ENCODE measurements at regions not wholly inside any gene's neighbourhood (a gene's known extent, or its start where the extent isn't known, plus 50 kb on each side); places are given as distances from the start of the nearest gene placed in this dataset.

- Histone ChIP-seq H2BK120ac (ENCODE audit: low read depth, low read length) (no peak overlapping the region), H3K4me2 (ENCODE audit: low read length) (no peak overlapping the region), H4K5ac (ENCODE audit: low read length) (no peak overlapping the region), H3K9ac (ENCODE audit: low read length) (no peak overlapping the region), H3K23ac (ENCODE audit: low read length) (no peak overlapping the region), H2AK5ac (ENCODE audit: low read length) (no peak overlapping the region), H3K27ac (ENCODE audit: low read depth, low read length) (no peak overlapping the region), H3K18ac (ENCODE audit: low read length) (no peak overlapping the region), H3K56ac (ENCODE audit: low read length) (no peak overlapping the region), H4K8ac (ENCODE audit: low read depth, low read length) (no peak overlapping the region), H3K36me3 (ENCODE audit: control insufficient read depth, insufficient read depth, low read length) (no peaks in the 10 kb centered on the region), H2BK15ac (replicated peaks; ENCODE audit: low read depth) (no peak overlapping the region), H3K79me2 (ENCODE audit: control insufficient read depth, insufficient read depth, low read length) (no peaks in the 10 kb centered on the region), H3K4me1 (ENCODE audit: control insufficient read depth, low read depth, low read length) (peaks cover 4% of the 10 kb centered on the region), H3K27me3 (ENCODE audit: insufficient read depth, low read length, poor library complexity) (no peaks in the 10 kb centered on the region), H3K4ac (ENCODE audit: low read depth, low read length) (no peak overlapping the region), H3K79me1 (ENCODE audit: low read length) (no peaks in the 10 kb centered on the region), H3K4me3 (ENCODE audit: low read length) (no peak overlapping the region), H2BK5ac (ENCODE audit: low read length) (no peak overlapping the region)
- no peak for DNase-seq
- no CpG with 5 or more reads among the region's 6 CpGs for WGBS (ENCODE audit: extremely low coverage, insufficient coverage, low lambda C conversion rate)
Observed at GRCh38 chr16:14351647-14352046, 278.4 kb downstream of the PARN start.

GRCh38 chr16:14350626-14351025 lies 279.4 kb downstream of the PARN start:
- Histone ChIP-seq H3K4me3 (ENCODE audit: low read length) (no peak overlapping the region), H4K5ac (ENCODE audit: low read length) (no peak overlapping the region), H2BK120ac (ENCODE audit: low read depth, low read length) (no peak overlapping the region), H2AK5ac (ENCODE audit: low read length) (no peak overlapping the region), H3K79me2 (ENCODE audit: control insufficient read depth, insufficient read depth, low read length) (no peaks in the 10 kb centered on the region), H3K36me3 (ENCODE audit: control insufficient read depth, insufficient read depth, low read length) (no peaks in the 10 kb centered on the region), H3K4me1 (ENCODE audit: control insufficient read depth, low read depth, low read length) (peaks cover 4% of the 10 kb centered on the region), H3K4ac (ENCODE audit: low read depth, low read length) (no peak overlapping the region), H2BK15ac (replicated peaks; ENCODE audit: low read depth) (no peak overlapping the region), H3K79me1 (ENCODE audit: low read length) (no peaks in the 10 kb centered on the region), H4K8ac (ENCODE audit: low read depth, low read length) (no peak overlapping the region), H3K27me3 (ENCODE audit: insufficient read depth, low read length, poor library complexity) (no peaks in the 10 kb centered on the region), H3K9ac (ENCODE audit: low read length) (no peak overlapping the region), H3K56ac (ENCODE audit: low read length) (no peak overlapping the region), H3K18ac (ENCODE audit: low read length) (no peak overlapping the region), H3K4me2 (ENCODE audit: low read length) (no peak overlapping the region), H3K23ac (ENCODE audit: low read length) (no peak overlapping the region), H3K27ac (ENCODE audit: low read depth, low read length) (no peak overlapping the region), H2BK5ac (ENCODE audit: low read length) (no peak overlapping the region)
- no CpG with 5 or more reads among the region's 8 CpGs for WGBS (ENCODE audit: extremely low coverage, insufficient coverage, low lambda C conversion rate)
- no peak for DNase-seq

- H3K18ac ChIP-seq (ENCODE audit: low read length), result no peak overlapping the region
- peaks cover 4% of the 10 kb centered on the region for H3K4me1 ChIP-seq (ENCODE audit: control insufficient read depth, low read depth, low read length)
- no peak overlapping the region for H2BK5ac ChIP-seq (ENCODE audit: low read length)
- no peak overlapping the region for H3K23ac ChIP-seq (ENCODE audit: low read length)
- no peaks in the 10 kb centered on the region for H3K79me2 ChIP-seq (ENCODE audit: control insufficient read depth, insufficient read depth, low read length)
- no peak overlapping the region for H3K4ac ChIP-seq (ENCODE audit: low read depth, low read length)
- no peak overlapping the region for H3K9ac ChIP-seq (ENCODE audit: low read length)
- no peaks in the 10 kb centered on the region for H3K36me3 ChIP-seq (ENCODE audit: control insufficient read depth, insufficient read depth, low read length)
- no CpG with 5 or more reads among the region's 8 CpGs for WGBS (ENCODE audit: extremely low coverage, insufficient coverage, low lambda C conversion rate)
- no peak overlapping the region for H3K4me2 ChIP-seq (ENCODE audit: low read length)
- no peak overlapping the region for H3K27ac ChIP-seq (ENCODE audit: low read depth, low read length)
- H3K4me3 ChIP-seq (ENCODE audit: low read length), result no peak overlapping the region
- H2AK5ac ChIP-seq (ENCODE audit: low read length), result no peak overlapping the region
- no peak for DNase-seq
- H2BK120ac ChIP-seq (ENCODE audit: low read depth, low read length), result no peak overlapping the region
- H3K79me1 ChIP-seq (ENCODE audit: low read length), result no peaks in the 10 kb centered on the region
- no peak overlapping the region for H2BK15ac ChIP-seq (replicated peaks; ENCODE audit: low read depth)
- H3K56ac ChIP-seq (ENCODE audit: low read length), result peak overlapping the region; percentile 56
- no peak overlapping the region for H4K5ac ChIP-seq (ENCODE audit: low read length)
- H4K8ac ChIP-seq (ENCODE audit: low read depth, low read length), result no peak overlapping the region
- H3K27me3 ChIP-seq (ENCODE audit: insufficient read depth, low read length, poor library complexity), result no peaks in the 10 kb centered on the region
Observed at GRCh38 chr16:14350081-14350480, 279.0 kb downstream of the MRTFB start.

- no CpG with 5 or more reads among the region's 12 CpGs for WGBS (ENCODE audit: extremely low coverage, insufficient coverage, low lambda C conversion rate)
- Histone ChIP-seq H3K4ac (ENCODE audit: low read depth, low read length) (no peak overlapping the region), H3K79me1 (ENCODE audit: low read length) (no peaks in the 10 kb centered on the region), H3K36me3 (ENCODE audit: control insufficient read depth, insufficient read depth, low read length) (no peaks in the 10 kb centered on the region), H2AK5ac (ENCODE audit: low read length) (no peak overlapping the region), H3K9ac (ENCODE audit: low read length) (no peak overlapping the region), H3K4me3 (ENCODE audit: low read length) (no peak overlapping the region), H3K27me3 (ENCODE audit: insufficient read depth, low read length, poor library complexity) (no peaks in the 10 kb centered on the region), H3K23ac (ENCODE audit: low read length) (no peak overlapping the region), H3K4me2 (ENCODE audit: low read length) (no peak overlapping the region), H3K27ac (ENCODE audit: low read depth, low read length) (no peak overlapping the region), H4K8ac (ENCODE audit: low read depth, low read length) (no peak overlapping the region), H3K4me1 (ENCODE audit: control insufficient read depth, low read depth, low read length) (no peaks in the 10 kb centered on the region), H2BK15ac (replicated peaks; ENCODE audit: low read depth) (no peak overlapping the region), H3K18ac (ENCODE audit: low read length) (no peak overlapping the region), H2BK5ac (ENCODE audit: low read length) (no peak overlapping the region), H4K5ac (ENCODE audit: low read length) (no peak overlapping the region), H3K79me2 (ENCODE audit: control insufficient read depth, insufficient read depth, low read length) (no peaks in the 10 kb centered on the region), H3K56ac (ENCODE audit: low read length) (no peak overlapping the region), H2BK120ac (ENCODE audit: low read depth, low read length) (no peak overlapping the region)
- DNase-seq, result no peak
Observed at GRCh38 chr16:14347706-14348105, 276.6 kb downstream of the MRTFB start.

GRCh38 chr16:14346278-14347142 lies 275.4 kb downstream of the MRTFB start:
- Histone ChIP-seq H4K8ac (ENCODE audit: low read depth, low read length) (no peak overlapping the region), H3K79me1 (ENCODE audit: low read length) (no peaks in the 10 kb centered on the region), H3K27ac (ENCODE audit: low read depth, low read length) (no peak overlapping the region), H3K36me3 (ENCODE audit: control insufficient read depth, insufficient read depth, low read length) (no peaks in the 10 kb centered on the region), H2BK15ac (replicated peaks; ENCODE audit: low read depth) (no peak overlapping the region), H3K79me2 (ENCODE audit: control insufficient read depth, insufficient read depth, low read length) (no peaks in the 10 kb centered on the region), H3K27me3 (ENCODE audit: insufficient read depth, low read length, poor library complexity) (no peaks in the 10 kb centered on the region), H3K4ac (ENCODE audit: low read depth, low read length) (no peak overlapping the region), H3K4me3 (ENCODE audit: low read length) (no peak overlapping the region), H3K23ac (ENCODE audit: low read length) (no peak overlapping the region), H2BK5ac (ENCODE audit: low read length) (no peak overlapping the region), H2BK120ac (ENCODE audit: low read depth, low read length) (no peak overlapping the region), H2AK5ac (ENCODE audit: low read length) (no peak overlapping the region), H3K9ac (ENCODE audit: low read length) (no peak overlapping the region), H3K4me2 (ENCODE audit: low read length) (no peak overlapping the region), H3K56ac (ENCODE audit: low read length) (no peak overlapping the region), H3K4me1 (ENCODE audit: control insufficient read depth, low read depth, low read length) (no peaks in the 10 kb centered on the region), H4K5ac (ENCODE audit: low read length) (no peak overlapping the region), H3K18ac (ENCODE audit: low read length) (no peak overlapping the region)
- WGBS (ENCODE audit: extremely low coverage, insufficient coverage, low lambda C conversion rate), result no CpG with 5 or more reads among the region's 9 CpGs
- no peak for DNase-seq
